HCT116 (cell line): ENCODE measurements at regions not wholly inside any gene's neighbourhood (a gene's known extent, or its start where the extent isn't known, plus 50 kb on each side); places are given as distances from the start of the nearest gene placed in this dataset.

ENCODE experiments used
- ATAC-seq: fragments of 200-7000 bp; cut with Tn5 transposase; 2 replicates; pipeline ENCODE4 v1.9.1; 2020; ENCODE audit warnings: mild to moderate bottlenecking, moderate library complexity
- BruUV-seq: library from RNA; stranded (reverse); fragments of 400-500 nt; replicated peaks from 2 replicates; lab custom pipeline; 2021; lab: Mats Ljungman, UMichigan
- CTCF ChIA-PET: fragments of 300-600 bp; sonication (Branson Sonifier 250); formaldehyde crosslinking; loops from one replicate; lab custom pipeline; 2021; ENCODE audit warnings: antibody characterized with exemption; lab: Charles Lee
- POLR2A ChIA-PET: fragments of 300-600, 350-600 bp; sonication (Branson Sonifier 250); formaldehyde crosslinking; loops from one replicate; lab custom pipeline; 2021; ENCODE audit warnings: antibody characterized with exemption; lab: Charles Lee
- RAD21 ChIA-PET, 2 experiments: fragments of 300-600 bp; sonication (Branson Sonifier 250); formaldehyde crosslinking; loops; one replicate each; lab custom pipeline; 2023; ENCODE audit warnings: low total read pairs in 2 of 2; ENCODE audit not compliant: uncharacterized antibody in 2 of 2, unreplicated experiment in 2 of 2, low non-redundant PET in 1 of 2; lab: Charles Lee
- DNase-seq: peaks from one replicate; pipeline ENCODE4 v3.0.0-alpha.2; 2010; ENCODE audit warnings: low read depth, low spot score
- H2AFZ ChIP-seq: fragments of 200-600 bp; shearing (Covaris generic), sonication (generic); 2 replicates; pipeline ENCODE4 v1.6.1; 2017; ENCODE audit warnings: low read depth, mixed run types, mixed read lengths, antibody characterized with exemption, low read length; ENCODE audit not compliant: poor library complexity, severe bottlenecking
- H3K27ac ChIP-seq: 2 replicates; pipeline ENCODE4 v1.5.1; 2012; ENCODE audit warnings: low read depth, low read length
- H3K27me3 ChIP-seq: fragments of 200-600 bp; sonication (generic); 2 replicates; pipeline ENCODE4 v1.6.1; 2016; ENCODE audit warnings: mixed run types, low read length, mixed read lengths; ENCODE audit not compliant: insufficient read depth
- H3K36me3 ChIP-seq, 2 experiments: fragments of 200-500 bp in 1 of 2; fragments of 200-600 bp in 1 of 2; sonication (Bioruptor generic) in 1 of 2; sonication (generic) in 1 of 2; 2 replicates each; pipeline versions ENCODE4 v1.5.1 to v1.6.1; 2014 to 2016; ENCODE audit warnings: low read length in 2 of 2, inconsistent platforms in 1 of 2, mixed read lengths in 1 of 2, mixed run types in 1 of 2; ENCODE audit not compliant: insufficient read depth in 2 of 2, control insufficient read depth in 1 of 2
- H3K4me1 ChIP-seq, 2 experiments: fragments of 200-600 bp in 1 of 2; sonication (generic) in 1 of 2; 2 replicates each; pipeline versions ENCODE4 v1.5.1 to v1.6.1; 2012 to 2017; ENCODE audit warnings: low read length in 2 of 2, inconsistent platforms in 1 of 2, mild to moderate bottlenecking in 1 of 2, mixed read lengths in 1 of 2, mixed run types in 1 of 2, moderate library complexity in 1 of 2; ENCODE audit not compliant: insufficient read depth in 2 of 2, control insufficient read depth in 1 of 2
- H3K4me2 ChIP-seq: fragments of 200-600 bp; sonication (generic); 2 replicates; pipeline ENCODE4 v1.6.1; 2017; ENCODE audit warnings: mixed run types, low read length, mixed read lengths
- H3K4me3 ChIP-seq, 2 experiments: fragments of 200-600 bp in 1 of 2; sonication (generic) in 1 of 2; replicated peaks in 1 of 2; 2 replicates each; pipeline ENCODE4 v1.5.1; 2011 to 2016; ENCODE audit warnings: low read length in 2 of 2, control low read depth in 1 of 2, low read depth in 1 of 2, mild to moderate bottlenecking in 1 of 2, mixed read lengths in 1 of 2, mixed run types in 1 of 2
- H3K79me2 ChIP-seq: fragments of 200-600 bp; sonication (generic); 2 replicates; pipeline ENCODE4 v1.6.1; 2017; ENCODE audit warnings: mild to moderate bottlenecking, mixed run types, low read length, moderate library complexity, mixed read lengths; ENCODE audit not compliant: insufficient read depth
- H3K9ac ChIP-seq: fragments of 200-600 bp; sonication (generic); 2 replicates; pipeline ENCODE4 v1.6.1; 2016; ENCODE audit warnings: low read length, mixed read lengths
- H3K9me2 ChIP-seq: fragments of 200-600 bp; sonication (generic), shearing (Covaris generic); 2 replicates; pipeline ENCODE4 v1.6.1; 2017; ENCODE audit warnings: mixed run types, mild to moderate bottlenecking, moderate library complexity; ENCODE audit not compliant: insufficient read depth
- H3K9me3 ChIP-seq, 2 experiments: fragments of 200-500 bp in 1 of 2; fragments of 200-600 bp in 1 of 2; sonication (Bioruptor generic) in 1 of 2; sonication (generic) in 1 of 2; 2 replicates each; pipeline ENCODE4 v1.6.1; 2014 to 2017; ENCODE audit warnings: low read length in 2 of 2, mixed read lengths in 2 of 2, inconsistent platforms in 1 of 2, low read depth in 1 of 2, mild to moderate bottlenecking in 1 of 2, mixed run types in 1 of 2, moderate library complexity in 1 of 2; ENCODE audit not compliant: control insufficient read depth in 1 of 2, insufficient read depth in 1 of 2
- H4K20me1 ChIP-seq: fragments of 200-600 bp; sonication (generic), shearing (Covaris generic); 2 replicates; pipeline ENCODE4 v1.6.1; 2017; ENCODE audit warnings: mixed run types, mild to moderate bottlenecking, moderate library complexity; ENCODE audit not compliant: insufficient read depth
- ELF1 ChIP-seq: IDR thresholded peaks from 2 replicates; pipeline ENCODE4 v1.6.1; 2012; ENCODE audit warnings: low read depth, borderline replicate concordance
- EZH2phosphoT487 ChIP-seq: fragments of 200-600 bp; IDR thresholded peaks from 2 replicates; pipeline ENCODE4 v1.6.1; 2018; ENCODE audit warnings: antibody characterized with exemption, borderline replicate concordance
- MAX ChIP-seq: IDR thresholded peaks from 2 replicates; pipeline ENCODE4 v1.6.1; 2012
- POLR2AphosphoS5 ChIP-seq: IDR thresholded peaks from 2 replicates; pipeline ENCODE4 v1.6.1; 2011; ENCODE audit warnings: mild to moderate bottlenecking, low read depth, low read length, moderate library complexity
- RAD21 ChIP-seq: IDR thresholded peaks from 2 replicates; pipeline ENCODE4 v1.6.1; 2012; ENCODE audit warnings: low read depth, mild to moderate bottlenecking
- ZBTB33 ChIP-seq: IDR thresholded peaks from 2 replicates; pipeline ENCODE4 v1.6.1; 2011; ENCODE audit warnings: mild to moderate bottlenecking, low read length, moderate library complexity; ENCODE audit not compliant: insufficient replicate concordance; ENCODE audit errors: extremely low read depth
- ZFX ChIP-seq: fragments of 450-650 bp; IDR thresholded peaks from 2 replicates; pipeline ENCODE4 v1.6.1; 2017
- ZNF274 ChIP-seq: fragments of 200-500 bp; sonication (Bioruptor generic); IDR thresholded peaks from 2 replicates; pipeline ENCODE4 v1.6.1; 2014; ENCODE audit warnings: mild to moderate bottlenecking, low read depth, low read length, inconsistent platforms
- intact Hi-C: fragments of 100-400 bp; cut with micrococcal nuclease; formaldehyde crosslinking; loops from 2 replicates; pipeline ENCODE4 v1.10.0; 2022
- TF ChIP-seq, protein P1 (sequence below): IDR thresholded peaks from 2 replicates; pipeline ENCODE4 v1.6.1; 2012; ENCODE audit warnings: low read depth
- TF ChIP-seq, protein P2 (sequence below), 3 experiments: fragments of 200-600 bp in 1 of 3; sonication (generic) in 1 of 3; IDR thresholded peaks in 2 of 3; conservative IDR thresholded peaks in 1 of 3; 2 replicates each; pipeline ENCODE4 v1.5.1; 2012 to 2017; ENCODE audit warnings: low read depth in 2 of 3, low read length in 2 of 3, antibody characterized with exemption in 1 of 3, borderline replicate concordance in 1 of 3, control low read depth in 1 of 3, mild to moderate bottlenecking in 1 of 3, mixed read lengths in 1 of 3, mixed run types in 1 of 3, moderate library complexity in 1 of 3; ENCODE audit not compliant: insufficient read depth in 1 of 3

DNA sequence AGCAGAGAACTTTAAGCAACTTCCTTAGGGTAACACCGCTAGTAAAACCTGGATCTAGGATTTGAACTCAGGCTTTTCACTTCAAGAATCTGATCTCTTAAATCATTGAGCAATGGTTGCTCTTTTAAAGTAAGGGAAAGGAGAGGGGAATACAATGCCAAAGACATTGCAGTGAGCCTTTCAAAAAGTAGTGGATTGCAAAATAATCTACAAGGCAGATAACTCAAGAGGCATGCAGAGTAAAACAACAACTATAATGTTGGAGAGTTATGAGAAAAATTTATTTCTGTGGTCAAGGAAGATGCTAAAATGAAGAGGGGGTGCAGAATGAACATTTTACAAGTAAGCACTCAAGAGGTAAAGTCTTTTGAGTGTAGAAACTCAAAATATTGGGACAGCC is 432.6 kb downstream of the C12orf50 start:
- no peak overlapping the region for H3K4me2 ChIP-seq
- H3K27me3 ChIP-seq, result no peaks in the 10 kb centered on the region
- POLR2A ChIA-PET, result no interaction called here
- no peaks in the 10 kb centered on the region for H3K36me3 ChIP-seq
- no peaks in the 10 kb centered on the region for H3K9me3 ChIP-seq
- RAD21 ChIA-PET, result no interaction called here
- no peaks in the 10 kb centered on the region for H3K79me2 ChIP-seq
- CTCF ChIA-PET, result no interaction called here
- DNase-seq (no peak), ATAC-seq (no peak)
- H3K4me1 ChIP-seq, result no peaks in the 10 kb centered on the region
- no peaks in the 10 kb centered on the region for H4K20me1 ChIP-seq
- no peak overlapping the region for H3K4me3 ChIP-seq
- H3K9me2 ChIP-seq, result no peaks in the 10 kb centered on the region
- intact Hi-C loops, result no loop called here
- H3K27ac ChIP-seq, result no peak overlapping the region
- H3K9ac ChIP-seq, result no peak overlapping the region
- BruUV-seq, result no TSS peak
- H2AFZ ChIP-seq, result no peak overlapping the region
- TF ChIP-seq MAX, result no peak
- no peak for TF ChIP-seq ZBTB33
- no peak for TF ChIP-seq ZNF274
- TF ChIP-seq EZH2phosphoT487, result no peak
- TF ChIP-seq POLR2AphosphoS5, result no peak
- no peak for TF ChIP-seq ZFX

- Histone ChIP-seq H3K4me2 (no peak overlapping the region), H3K4me1 (no peaks in the 10 kb centered on the region), H3K36me3 (no peaks in the 10 kb centered on the region), H3K9ac (no peak overlapping the region), H3K79me2 (no peaks in the 10 kb centered on the region), H3K27me3 (no peaks in the 10 kb centered on the region), H2AFZ (no peak overlapping the region)
- ChIA-PET POLR2A (no interaction called here), RAD21 (no interaction called here)
- BruUV-seq, result no TSS peak
- TF ChIP-seq, protein P1, sequence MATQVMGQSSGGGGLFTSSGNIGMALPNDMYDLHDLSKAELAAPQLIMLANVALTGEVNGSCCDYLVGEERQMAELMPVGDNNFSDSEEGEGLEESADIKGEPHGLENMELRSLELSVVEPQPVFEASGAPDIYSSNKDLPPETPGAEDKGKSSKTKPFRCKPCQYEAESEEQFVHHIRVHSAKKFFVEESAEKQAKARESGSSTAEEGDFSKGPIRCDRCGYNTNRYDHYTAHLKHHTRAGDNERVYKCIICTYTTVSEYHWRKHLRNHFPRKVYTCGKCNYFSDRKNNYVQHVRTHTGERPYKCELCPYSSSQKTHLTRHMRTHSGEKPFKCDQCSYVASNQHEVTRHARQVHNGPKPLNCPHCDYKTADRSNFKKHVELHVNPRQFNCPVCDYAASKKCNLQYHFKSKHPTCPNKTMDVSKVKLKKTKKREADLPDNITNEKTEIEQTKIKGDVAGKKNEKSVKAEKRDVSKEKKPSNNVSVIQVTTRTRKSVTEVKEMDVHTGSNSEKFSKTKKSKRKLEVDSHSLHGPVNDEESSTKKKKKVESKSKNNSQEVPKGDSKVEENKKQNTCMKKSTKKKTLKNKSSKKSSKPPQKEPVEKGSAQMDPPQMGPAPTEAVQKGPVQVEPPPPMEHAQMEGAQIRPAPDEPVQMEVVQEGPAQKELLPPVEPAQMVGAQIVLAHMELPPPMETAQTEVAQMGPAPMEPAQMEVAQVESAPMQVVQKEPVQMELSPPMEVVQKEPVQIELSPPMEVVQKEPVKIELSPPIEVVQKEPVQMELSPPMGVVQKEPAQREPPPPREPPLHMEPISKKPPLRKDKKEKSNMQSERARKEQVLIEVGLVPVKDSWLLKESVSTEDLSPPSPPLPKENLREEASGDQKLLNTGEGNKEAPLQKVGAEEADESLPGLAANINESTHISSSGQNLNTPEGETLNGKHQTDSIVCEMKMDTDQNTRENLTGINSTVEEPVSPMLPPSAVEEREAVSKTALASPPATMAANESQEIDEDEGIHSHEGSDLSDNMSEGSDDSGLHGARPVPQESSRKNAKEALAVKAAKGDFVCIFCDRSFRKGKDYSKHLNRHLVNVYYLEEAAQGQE, result no peak
- TF ChIP-seq RAD21 (no peak), ELF1 (no peak)
- TF ChIP-seq, protein P2, sequence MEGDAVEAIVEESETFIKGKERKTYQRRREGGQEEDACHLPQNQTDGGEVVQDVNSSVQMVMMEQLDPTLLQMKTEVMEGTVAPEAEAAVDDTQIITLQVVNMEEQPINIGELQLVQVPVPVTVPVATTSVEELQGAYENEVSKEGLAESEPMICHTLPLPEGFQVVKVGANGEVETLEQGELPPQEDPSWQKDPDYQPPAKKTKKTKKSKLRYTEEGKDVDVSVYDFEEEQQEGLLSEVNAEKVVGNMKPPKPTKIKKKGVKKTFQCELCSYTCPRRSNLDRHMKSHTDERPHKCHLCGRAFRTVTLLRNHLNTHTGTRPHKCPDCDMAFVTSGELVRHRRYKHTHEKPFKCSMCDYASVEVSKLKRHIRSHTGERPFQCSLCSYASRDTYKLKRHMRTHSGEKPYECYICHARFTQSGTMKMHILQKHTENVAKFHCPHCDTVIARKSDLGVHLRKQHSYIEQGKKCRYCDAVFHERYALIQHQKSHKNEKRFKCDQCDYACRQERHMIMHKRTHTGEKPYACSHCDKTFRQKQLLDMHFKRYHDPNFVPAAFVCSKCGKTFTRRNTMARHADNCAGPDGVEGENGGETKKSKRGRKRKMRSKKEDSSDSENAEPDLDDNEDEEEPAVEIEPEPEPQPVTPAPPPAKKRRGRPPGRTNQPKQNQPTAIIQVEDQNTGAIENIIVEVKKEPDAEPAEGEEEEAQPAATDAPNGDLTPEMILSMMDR (IDR thresholded peaks at IDR 0.05 in 2 of 3, conservative IDR thresholded peaks at IDR 0.05 in 1 of 3; ENCODE audit: borderline replicate concordance in 1 of 3, insufficient read depth in 1 of 3, low read depth in 2 of 3, low read length in 2 of 3), result no peak
- TF ChIP-seq, all 23 proteins: peak for 0
- H3K4me3 ChIP-seq, result no peak overlapping the region
- H3K9me3 ChIP-seq, result no peaks in the 10 kb centered on the region
- DNase-seq (no peak), ATAC-seq (no peak)
- H4K20me1 ChIP-seq, result no peaks in the 10 kb centered on the region
- no peak overlapping the region for H3K27ac ChIP-seq
- CTCF ChIA-PET, result no interaction called here
- no peaks in the 10 kb centered on the region for H3K9me2 ChIP-seq
- intact Hi-C loops, result no loop called here
These were observed 433.1 kb downstream of the C12orf50 start for GRCh38 chr12:87596134-87596533.
